HG03196 (cell line): ENCODE measurements at regions not wholly inside any gene's neighbourhood (a gene's known extent, or its start where the extent isn't known, plus 50 kb on each side); places are given as distances from the start of the nearest gene placed in this dataset.
"Not testable (repeated sequence)": the region's sequence is repeated elsewhere in the genome, so short reads cannot be mapped to it uniquely, and the experiment has no call there.

ENCODE experiments used
- ATAC-seq: cut with Tn5 transposase; IDR thresholded peaks from one replicate; pipeline ENCODE4 v1.9.1; 2021; ENCODE audit not compliant: unreplicated experiment

DNA sequence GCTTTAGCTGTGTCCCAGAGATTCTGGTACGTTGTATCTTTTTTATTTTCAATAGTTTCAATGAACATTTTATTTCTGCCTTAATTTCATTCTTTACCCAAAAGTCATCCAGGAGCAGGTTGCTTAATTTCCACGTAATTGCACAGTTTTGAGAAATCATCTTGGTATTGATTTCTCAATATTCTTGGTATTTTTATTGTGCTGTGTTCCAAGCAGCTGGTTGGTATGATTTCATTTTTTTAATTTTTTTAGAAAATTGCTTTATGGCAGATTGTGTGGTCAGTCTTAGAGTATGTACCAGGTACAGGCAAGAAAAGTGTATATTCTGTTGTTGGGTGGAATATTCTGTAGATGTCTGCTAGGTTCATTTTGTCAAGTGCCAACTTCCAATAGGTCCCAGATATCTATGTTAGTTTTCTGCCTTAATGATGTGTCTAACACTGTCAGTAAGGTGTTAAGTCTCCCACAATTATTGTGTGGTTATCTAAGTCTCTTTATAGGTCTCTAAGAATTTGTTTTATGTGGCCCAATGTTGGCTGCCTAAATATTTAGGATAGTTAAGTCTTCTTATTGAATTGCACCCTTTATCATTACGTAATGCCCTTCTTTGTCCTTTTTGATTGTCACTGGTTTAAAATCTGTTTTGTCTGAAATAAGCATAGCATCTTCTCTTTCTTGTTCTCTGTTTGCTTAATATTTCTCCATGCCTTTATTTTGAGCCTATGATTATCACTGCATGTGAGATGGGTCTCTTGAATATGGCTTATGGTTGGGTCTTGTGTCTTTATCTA lies 366.9 kb upstream of the IRAK1BP1 start:
- no peak for ATAC-seq

DNA sequence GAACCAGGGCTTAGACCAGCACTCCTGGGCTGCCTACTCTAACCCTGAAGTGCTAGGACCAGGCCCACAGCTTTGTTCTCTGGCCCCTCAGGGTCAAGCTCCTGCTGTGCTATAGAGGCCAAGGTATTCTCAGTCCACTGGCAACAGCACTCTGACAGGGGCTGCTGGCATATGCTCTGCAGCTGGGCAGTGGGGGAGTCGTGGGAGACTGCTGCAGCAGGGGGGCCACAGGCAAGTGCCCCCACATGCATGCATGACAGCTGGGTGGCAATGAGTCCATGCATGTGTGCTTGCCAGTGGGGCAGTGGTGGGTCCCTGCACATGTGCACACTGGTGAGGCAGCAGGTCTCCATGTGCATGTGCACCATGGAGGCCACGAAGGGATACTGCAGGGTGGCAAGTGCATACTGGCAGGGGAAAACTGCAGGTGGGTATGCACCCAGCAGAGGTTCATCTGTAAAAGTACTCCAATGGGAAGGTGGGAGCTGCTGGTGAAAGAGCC lies 364.9 kb upstream of the IRAK1BP1 start:
- ATAC-seq, result no peak

DNA sequence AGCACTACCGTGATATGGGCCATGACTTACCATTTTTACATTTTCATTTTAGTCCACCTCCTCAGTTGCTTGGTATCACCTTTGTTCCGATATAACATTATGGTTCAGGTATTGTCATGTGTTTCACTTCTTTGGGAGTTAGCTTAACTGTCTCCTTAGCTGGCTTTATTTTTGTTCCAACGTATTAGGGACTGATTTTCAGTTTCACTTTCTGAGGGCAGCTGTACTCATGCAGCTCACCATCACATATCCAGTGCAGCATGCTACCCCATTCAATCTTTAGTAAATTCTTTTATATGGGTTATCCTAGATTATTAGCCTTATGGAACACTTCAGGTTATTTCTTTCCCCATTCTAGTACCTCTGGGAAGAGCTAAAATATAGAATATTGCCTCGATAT lies 362.2 kb upstream of the IRAK1BP1 start:
- no peak for ATAC-seq

DNA sequence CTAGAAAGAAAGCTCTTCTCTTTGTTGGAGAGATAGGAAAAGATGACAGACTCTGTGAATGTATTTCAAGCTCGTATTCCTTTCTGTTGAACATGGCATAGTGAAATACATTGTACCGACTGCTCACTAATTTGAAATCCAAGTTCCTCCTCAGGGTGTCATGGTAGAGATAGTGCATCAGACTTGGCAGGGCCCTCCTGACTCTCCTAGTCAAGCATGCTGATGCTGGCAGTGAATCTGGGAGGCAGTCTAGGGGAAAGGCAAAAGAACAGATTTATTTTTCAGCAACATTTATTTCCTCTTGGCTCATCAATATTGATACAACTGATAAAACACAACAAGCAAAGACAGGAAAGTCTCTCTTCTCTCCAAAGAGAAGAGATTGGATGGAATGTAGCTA lies 356.3 kb upstream of the IRAK1BP1 start:
- ATAC-seq, result no peak

DNA sequence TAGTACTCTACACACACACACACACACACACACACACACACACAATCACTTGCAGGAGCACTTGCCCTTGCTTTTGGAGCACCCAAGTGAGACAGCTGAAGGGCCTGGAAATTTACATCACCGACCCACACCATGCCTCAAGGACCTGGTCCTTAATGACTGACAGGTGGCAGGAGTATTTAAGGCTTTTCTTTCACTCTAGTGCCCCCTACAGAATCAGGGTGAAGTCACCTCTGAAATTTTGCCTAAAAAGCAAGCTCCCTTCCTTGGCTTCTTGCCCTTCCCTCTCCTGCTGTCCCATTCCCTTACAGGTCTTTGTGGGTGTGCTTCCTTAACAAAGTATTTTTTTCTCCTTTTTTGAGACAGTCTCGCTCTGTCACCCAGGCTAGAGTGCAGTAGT lies 353.5 kb upstream of the IRAK1BP1 start:
- ATAC-seq, result no peak

DNA sequence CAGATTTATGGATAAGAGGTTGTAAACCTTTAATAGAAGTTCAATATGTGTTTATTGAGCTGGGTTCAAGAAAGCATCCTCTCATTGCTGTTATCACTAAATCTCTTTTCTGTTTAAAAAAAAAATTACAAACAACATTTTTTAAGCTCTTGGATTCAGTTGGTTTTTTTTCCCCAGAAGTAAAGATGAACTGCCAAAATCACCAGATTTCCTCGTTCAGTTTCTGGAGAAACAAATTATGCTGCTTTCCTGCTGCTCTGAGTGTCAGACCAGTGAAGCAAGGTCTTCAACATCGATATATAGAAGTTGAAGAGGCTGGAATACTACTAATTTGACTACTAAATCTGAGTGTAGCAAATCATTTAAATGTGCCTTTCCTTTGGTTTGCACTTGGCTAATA lies 352.1 kb upstream of the IRAK1BP1 start:
- no peak for ATAC-seq

DNA sequence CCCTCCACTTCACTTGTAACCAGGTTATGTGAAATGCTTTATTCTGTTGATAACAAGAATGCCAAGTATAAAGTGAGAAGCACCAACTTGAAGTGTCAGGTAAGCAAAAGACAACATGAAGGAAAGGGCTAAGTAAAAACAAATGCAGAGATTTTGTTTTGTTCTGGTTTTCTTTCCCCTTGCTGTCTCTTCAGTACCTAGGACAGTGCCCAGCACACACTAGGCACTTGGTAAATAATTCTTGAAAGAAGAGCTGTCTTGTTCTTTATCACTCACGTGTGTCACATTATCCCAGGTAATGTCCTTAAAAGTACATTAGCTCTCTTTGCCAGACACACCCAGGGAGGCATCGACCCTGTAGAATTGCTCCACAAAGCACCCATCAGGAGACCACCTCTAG lies 350.0 kb upstream of the IRAK1BP1 start:
- no peak for ATAC-seq

DNA sequence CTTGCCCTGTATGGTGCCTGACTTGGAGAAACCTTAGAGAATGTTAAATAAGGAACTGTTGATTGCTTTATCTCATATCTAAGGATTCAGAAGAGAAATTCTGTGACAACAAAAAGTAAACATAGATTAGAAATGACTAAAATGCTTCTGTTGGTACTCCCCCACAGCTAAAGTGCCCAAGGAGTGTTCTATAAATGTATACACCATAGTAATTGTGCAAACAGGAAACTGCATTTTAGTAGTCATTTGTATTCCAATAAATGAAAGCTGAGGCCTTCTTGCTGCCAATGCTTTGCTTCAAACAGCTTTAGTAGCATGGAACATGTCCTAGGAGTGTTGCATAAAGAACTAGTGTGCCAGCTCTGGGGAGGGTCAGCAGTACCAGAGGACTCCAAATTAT lies 343.7 kb upstream of the IRAK1BP1 start:
- no peak for ATAC-seq

DNA sequence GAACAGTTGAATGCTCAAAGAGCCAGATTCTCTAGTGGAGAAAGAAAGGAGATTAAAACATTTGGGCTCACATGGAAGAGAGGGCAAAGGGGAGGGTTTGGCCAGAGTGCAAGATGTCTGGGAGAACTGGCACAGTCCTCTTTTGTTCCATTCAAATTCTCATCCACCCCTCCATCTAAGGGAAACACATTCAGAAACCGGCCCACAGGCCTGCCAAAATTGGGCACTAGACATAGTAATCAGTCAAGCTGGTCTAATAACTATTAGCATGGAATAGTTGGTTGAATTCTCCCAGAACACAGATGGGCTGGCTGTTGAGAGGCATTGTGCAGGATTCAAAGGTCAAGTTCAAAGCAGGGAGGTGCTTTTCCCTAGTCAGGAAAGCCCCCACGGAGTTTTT lies 341.4 kb upstream of the IRAK1BP1 start:
- no peak for ATAC-seq

DNA sequence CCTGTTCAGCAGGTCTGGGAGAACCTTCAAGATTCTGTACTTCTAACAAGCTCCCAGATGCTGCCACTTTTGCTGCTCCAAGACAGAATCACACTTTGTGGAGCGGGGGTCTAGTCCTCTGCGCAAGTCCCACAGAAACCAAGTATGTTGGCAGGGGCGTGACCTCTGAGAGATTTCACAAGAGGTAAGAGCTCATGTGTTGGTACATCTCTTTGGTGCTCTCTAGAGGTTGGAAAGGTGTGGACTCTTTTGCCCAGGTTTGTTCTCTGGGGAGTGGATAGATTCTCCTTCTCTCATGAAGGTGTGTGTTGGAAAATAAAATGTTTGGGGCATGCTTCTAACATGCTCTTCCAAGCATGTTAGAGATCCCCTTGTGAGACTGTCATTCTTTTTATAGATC lies 340.9 kb upstream of the IRAK1BP1 start:
- no peak for ATAC-seq

DNA sequence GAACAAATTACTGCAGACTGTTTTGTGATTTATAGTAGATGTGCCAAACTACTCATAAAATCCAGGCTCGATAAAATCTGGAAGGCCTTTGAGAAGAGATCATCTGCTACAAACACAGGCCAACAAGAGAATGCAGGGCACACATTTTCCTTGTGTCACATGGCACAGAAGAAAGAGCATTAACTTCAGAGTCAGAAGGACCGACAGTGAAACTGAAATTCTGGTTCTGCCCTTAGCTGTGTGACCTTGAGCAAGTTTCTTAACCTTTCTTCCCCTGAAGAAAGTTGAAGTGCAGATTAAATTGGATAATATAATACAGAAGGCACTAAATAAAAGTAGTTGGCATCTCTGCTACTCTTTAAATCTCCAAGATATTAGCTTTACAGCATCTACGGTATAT lies 338.4 kb upstream of the IRAK1BP1 start:
- ATAC-seq, result no peak

DNA sequence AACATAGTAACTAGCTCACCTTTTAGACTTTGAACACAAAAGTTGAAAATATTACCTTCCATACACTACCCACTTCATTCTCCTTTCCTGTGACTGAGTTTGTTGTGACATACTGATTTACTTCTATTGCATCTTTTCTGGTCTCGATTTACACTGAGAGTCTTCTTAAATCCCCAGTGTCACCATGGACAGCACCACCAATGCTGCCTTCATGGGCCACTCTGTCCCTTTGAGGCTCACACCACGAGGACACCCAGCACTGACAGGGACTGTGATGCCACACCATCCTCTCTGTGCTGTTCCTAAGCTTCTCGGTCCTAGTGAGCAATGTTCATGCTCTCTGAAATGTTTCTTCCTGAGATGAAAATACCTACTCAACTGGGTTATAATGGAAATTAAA lies 337.1 kb upstream of the IRAK1BP1 start:
- ATAC-seq, result no peak

DNA sequence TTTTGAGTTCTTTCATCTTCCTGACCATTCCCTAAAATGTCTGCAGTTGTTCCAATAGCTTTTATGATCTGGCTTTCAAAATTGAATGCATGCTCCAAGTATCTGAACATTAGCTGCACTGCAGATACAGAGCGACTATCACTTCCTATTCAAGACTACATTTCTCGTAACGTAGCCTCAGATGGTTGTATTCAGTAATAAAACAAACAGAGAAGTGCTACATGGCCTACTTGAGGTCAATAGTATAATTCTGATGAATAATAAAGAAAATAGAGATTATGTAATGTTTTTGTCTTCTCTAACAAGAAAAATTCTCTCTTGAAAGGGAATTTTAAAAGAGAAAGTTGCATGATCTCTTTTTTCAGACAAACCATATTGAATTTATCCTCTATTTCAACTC lies 333.9 kb upstream of the IRAK1BP1 start:
- ATAC-seq, result no peak

DNA sequence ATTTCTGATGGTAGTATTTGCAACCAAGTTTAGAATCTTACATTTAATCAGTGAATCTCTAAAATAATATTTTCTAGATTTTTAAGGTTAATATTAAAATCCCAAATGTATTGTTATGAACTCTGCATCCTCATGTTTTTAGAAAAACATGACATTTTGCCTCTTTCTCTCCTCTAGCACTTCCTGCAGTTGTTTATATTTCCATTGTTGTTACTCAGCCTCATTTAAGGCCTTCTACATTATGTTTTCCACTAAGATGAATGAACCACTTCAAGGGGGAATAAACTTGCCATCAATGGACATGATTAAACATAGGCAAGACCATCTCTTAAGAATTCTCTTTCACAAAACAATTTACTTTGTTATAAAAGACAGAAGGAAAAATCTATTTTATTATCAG lies 333.5 kb upstream of the IRAK1BP1 start:
- no peak for ATAC-seq

DNA sequence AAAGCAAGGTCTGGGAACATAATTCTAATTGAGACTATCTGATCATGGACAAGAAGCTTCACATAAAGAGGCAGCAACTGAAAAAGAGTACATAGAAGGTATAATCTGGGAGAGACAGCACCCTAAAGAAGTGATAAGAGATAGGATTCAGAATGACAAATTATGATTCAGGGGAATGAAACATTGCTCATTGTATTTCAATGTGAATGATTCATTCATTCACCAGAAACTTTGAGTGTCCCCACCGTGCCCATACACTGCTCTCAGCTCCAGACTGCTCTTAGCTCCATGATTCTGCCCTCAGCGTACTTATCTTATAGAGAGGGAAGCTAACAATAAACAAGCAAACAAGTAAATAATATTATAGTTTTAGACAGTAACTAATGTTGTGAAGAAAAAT lies 329.3 kb upstream of the IRAK1BP1 start:
- no peak for ATAC-seq

DNA sequence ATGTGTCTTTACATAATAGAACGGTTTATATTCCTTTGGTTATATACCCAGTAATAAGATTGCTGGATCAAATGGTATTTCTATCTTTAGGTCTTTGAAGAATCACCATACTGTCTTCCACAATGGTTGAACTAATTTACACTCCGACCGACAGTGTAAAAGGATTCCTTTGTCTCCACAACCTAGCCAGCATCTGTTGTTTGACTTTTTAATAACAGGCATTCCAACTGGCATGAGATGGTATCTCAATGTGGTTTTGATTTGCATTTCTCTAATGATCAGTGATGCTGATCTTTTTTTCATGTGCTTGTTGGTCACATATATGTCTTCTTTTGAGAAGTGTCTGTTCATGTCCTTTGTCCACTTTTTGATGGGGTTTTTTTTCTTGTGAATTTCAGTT lies 319.7 kb upstream of the IRAK1BP1 start:
- ATAC-seq, result not testable (repeated sequence)

DNA sequence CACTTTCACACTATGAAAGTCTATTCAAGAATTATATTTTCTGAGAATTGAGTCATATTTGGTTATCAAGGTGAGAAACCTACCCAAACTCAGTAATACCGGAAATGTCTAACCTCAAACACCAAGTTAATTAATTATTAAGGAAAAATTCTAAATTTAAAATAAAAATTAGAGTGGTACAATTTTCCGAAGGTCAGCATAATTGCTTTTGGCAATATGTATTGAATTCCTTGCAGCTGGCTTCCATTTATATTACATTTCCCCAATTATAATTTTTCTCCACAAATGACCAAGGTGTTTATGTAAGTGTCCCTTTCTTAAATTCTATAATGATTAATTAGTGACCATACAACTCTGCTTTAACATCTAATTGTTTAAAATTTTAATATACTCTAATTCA lies 316.0 kb upstream of the IRAK1BP1 start:
- ATAC-seq, result no peak

DNA sequence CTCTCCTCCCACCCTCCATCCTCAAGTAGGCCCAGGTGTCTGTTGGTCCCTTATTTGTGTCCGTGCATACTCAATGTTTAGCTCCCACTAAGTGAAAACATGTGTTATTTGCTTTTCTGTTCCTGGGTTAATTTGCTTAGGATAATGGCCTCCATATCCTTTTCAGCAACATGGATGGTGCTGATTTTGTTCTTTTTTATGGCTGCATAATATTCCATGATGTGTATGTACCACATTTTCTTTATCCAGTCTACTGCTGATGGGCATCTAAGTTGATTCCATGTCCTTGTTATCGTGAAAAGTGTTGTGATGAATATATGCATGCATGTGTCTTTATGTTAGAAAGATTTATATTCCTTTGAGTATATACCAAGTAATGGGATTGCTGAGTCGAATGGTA lies 314.9 kb upstream of the IRAK1BP1 start:
- no peak for ATAC-seq

DNA sequence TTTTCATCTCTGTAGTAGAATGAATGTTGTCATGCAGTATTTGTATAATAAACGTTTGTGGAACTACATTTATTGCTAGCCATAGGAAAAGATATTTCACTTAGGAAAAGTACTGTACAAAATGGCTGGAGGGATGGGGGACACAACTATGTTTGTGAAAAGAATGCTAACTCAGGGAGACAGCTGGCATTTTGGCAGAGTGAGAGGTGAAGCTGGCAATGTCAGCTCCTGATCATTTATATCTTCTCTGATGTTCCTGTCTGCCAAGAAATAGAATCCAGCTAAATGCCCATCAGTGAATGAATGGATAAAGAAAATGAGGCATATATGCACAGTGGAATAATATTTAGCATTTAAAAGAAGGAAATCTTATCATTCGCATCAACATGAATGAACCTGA lies 313.0 kb upstream of the IRAK1BP1 start:
- no peak for ATAC-seq

DNA sequence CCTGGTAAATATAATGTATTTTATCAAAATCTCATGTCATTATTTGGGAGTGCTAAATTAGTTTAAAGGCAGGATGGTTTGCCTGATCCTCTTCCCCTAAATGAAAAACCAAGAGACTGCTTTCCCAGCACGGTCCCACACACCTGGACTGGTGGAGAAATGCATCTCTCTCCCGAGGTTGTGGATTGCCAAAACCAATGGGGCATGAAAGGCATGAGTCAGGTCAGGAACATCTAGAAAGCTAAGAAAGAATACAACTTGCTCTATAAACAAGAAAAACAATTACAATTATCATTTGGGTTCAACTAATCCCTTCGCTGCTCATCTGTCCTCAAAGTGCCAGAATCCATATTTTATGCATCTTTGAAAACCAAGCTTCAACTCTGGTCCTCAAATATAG lies 308.3 kb upstream of the IRAK1BP1 start:
- ATAC-seq, result no peak

DNA sequence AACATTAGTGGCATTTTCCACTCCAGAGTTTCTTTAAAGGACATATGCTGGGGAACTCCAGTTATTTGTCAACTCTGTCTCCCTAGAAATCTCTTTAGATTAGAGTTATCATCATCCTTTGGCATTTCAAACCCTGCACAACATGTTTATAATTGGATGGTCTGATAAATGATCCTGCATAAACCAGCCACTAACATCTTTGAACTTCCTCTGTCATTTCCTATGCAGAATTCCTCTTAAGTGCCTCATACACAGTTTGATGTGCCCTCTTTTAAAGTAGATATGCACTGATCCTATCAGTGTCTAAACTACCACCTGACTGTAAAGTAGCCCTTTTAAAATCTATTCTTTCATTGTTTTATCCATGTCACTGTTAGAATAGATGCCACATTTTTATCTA lies 306.3 kb upstream of the IRAK1BP1 start:
- no peak for ATAC-seq

DNA sequence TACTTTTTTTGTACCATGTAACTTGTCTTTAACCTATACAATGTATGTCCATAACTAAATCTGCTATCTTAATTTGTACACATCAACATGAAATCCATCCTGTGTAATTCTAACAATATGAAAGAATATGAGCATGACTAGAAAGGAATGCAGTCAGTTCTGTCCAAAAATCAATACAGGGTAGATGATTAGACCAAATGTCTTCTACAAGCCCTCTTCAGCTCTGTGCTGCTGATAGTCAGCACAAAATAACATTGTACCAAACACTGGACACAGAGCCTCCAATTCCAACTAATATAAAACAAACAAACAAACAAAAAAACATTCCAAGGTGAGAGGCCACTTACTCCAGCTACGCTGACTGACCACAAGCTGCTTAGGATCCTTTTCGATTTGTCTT lies 301.4 kb upstream of the IRAK1BP1 start:
- no peak for ATAC-seq

DNA sequence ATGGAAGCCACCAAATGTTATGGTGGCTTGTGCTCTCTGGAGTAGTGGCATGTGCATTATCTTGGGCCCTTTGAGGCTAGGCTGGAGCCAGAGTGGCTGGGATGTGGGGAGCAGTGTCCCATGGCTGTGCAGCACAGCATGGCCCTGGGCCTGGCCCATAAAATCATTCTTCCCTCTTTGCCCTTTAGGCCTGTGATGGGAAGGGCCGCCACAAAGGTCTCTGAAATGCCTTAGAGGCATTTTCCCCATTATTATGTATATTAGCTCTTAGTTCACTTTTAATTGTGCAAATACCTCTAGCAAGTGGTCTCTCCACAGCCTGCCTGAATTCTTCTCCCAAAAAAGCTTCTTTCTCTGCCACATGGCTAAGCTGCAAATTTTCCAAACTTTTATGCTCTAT lies 297.3 kb upstream of the IRAK1BP1 start:
- no peak for ATAC-seq
